ENCODE measurements at regions not wholly inside any gene's neighbourhood (a gene's known extent, or its start where the extent isn't known, plus 50 kb on each side); places are given as distances from the start of the nearest gene placed in this dataset.
A peak's percentile ranks its signal among the peaks of the same experiment; 100 is the strongest.

DNA sequence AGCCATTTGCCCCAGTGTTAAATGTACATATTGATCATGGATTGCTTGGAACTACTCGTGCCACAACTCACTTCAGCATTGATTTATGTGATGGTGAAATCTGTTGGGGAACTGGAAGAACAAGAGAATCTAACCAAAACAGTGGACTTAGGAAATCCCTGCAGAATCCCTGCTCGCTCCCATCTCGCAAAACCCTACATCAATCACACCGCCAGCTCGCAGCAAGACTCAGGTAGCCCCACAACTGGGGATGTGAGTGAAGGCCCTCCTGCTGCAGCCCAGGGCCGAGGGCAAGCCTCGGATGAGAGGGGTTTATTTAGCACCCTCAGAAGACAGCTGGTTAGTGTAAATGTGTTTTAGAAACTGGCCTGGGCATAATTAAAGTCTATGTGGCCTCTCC is 171.6 kb downstream of the ANAPC1 start:
- H3K9ac ChIP-seq (ENCODE audit: low read depth, low read length) = no peak overlapping the region
- ATAC-seq (ENCODE audit: insufficient read depth, low read depth) (no peak), DNase-seq (no peak)
- peak overlapping the region; percentile 4; the same call in 1 of the 2 replicates for H3K27ac ChIP-seq (ENCODE audit: low read length)
- H3K4me1 ChIP-seq (ENCODE audit: insufficient read depth, low read length) = peaks cover 44% of the 10 kb centered on the region
- H2AFZ ChIP-seq (ENCODE audit: low read depth, low read length) = no peak overlapping the region
- no peaks in the 10 kb centered on the region for H4K20me1 ChIP-seq (ENCODE audit: insufficient read depth, low read length)
- no peak overlapping the region for H3K4me2 ChIP-seq (ENCODE audit: insufficient read depth, low read length)
- TF ChIP-seq, protein P1, sequence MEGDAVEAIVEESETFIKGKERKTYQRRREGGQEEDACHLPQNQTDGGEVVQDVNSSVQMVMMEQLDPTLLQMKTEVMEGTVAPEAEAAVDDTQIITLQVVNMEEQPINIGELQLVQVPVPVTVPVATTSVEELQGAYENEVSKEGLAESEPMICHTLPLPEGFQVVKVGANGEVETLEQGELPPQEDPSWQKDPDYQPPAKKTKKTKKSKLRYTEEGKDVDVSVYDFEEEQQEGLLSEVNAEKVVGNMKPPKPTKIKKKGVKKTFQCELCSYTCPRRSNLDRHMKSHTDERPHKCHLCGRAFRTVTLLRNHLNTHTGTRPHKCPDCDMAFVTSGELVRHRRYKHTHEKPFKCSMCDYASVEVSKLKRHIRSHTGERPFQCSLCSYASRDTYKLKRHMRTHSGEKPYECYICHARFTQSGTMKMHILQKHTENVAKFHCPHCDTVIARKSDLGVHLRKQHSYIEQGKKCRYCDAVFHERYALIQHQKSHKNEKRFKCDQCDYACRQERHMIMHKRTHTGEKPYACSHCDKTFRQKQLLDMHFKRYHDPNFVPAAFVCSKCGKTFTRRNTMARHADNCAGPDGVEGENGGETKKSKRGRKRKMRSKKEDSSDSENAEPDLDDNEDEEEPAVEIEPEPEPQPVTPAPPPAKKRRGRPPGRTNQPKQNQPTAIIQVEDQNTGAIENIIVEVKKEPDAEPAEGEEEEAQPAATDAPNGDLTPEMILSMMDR (IDR thresholded peaks at IDR 0.05; ENCODE audit: borderline replicate concordance, extremely low read depth, low read length, poor library complexity, severe bottlenecking) = no peak
- no peak for TF ChIP-seq EZH2 (IDR thresholded peaks at IDR 0.05; ENCODE audit: borderline replicate concordance, low read depth, low read length, severe bottlenecking)
- no peaks in the 10 kb centered on the region for H3K27me3 ChIP-seq (ENCODE audit: insufficient read depth, low read length, poor library complexity)
- no peaks in the 10 kb centered on the region for H3K79me2 ChIP-seq (ENCODE audit: insufficient read depth, low read length)
- H3K9me3 ChIP-seq (ENCODE audit: insufficient read depth, low read length, severe bottlenecking) = peaks cover 6% of the 10 kb centered on the region
- no peaks in the 10 kb centered on the region for H3K36me3 ChIP-seq (ENCODE audit: insufficient read depth, low read length)
- H3K4me3 ChIP-seq (ENCODE audit: low read depth in 1 of 2, low read length in 2 of 2) = no peak overlapping the region

DNA sequence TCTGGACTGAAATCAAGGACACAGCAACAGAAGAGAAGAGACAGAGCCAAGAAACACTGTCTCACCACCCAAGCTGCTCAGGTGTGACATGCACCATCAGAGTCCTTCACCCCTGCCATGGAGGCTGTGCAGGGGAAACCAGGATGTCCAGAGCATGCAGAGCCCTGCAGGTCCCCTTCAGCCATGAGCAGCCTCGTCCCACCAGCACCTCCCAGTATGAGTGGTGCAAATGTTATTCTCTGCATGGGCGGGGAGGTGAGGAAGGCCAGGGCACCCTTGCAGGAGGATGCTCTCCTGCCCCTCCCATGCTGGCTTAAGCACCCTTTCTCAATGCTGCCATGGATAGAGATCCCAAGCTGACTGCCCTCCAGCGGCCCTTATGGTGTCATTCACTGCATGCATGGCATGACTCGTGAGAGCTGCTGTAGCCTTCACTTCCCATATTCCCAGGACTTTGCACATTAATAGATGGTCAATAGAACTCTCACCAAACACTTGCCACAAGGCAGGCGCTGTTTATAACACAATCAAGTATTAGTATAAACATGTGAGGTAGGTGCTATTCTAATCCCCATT is 171.0 kb downstream of the ANAPC1 start:
- no peak overlapping the region for H3K9ac ChIP-seq (ENCODE audit: low read depth, low read length)
- ATAC-seq (ENCODE audit: insufficient read depth, low read depth) (no peak), DNase-seq (no peak)
- no peaks in the 10 kb centered on the region for H3K79me2 ChIP-seq (ENCODE audit: insufficient read depth, low read length)
- H3K4me3 ChIP-seq (ENCODE audit: low read depth in 1 of 2, low read length in 2 of 2) = no peak overlapping the region
- no peak overlapping the region; the same call in 1 of the 2 replicates for H3K27ac ChIP-seq (ENCODE audit: low read length)
- peaks cover 6% of the 10 kb centered on the region for H3K9me3 ChIP-seq (ENCODE audit: insufficient read depth, low read length, severe bottlenecking)
- H4K20me1 ChIP-seq (ENCODE audit: insufficient read depth, low read length) = no peaks in the 10 kb centered on the region
- no peaks in the 10 kb centered on the region for H3K36me3 ChIP-seq (ENCODE audit: insufficient read depth, low read length)
- H2AFZ ChIP-seq (ENCODE audit: low read depth, low read length) = no peak overlapping the region
- no peak overlapping the region for H3K4me2 ChIP-seq (ENCODE audit: insufficient read depth, low read length)
- TF ChIP-seq, protein P1 (IDR thresholded peaks at IDR 0.05; ENCODE audit: borderline replicate concordance, extremely low read depth, low read length, poor library complexity, severe bottlenecking) = no peak
- TF ChIP-seq EZH2 (IDR thresholded peaks at IDR 0.05; ENCODE audit: borderline replicate concordance, low read depth, low read length, severe bottlenecking) = no peak
- no peaks in the 10 kb centered on the region for H3K27me3 ChIP-seq (ENCODE audit: insufficient read depth, low read length, poor library complexity)
- H3K4me1 ChIP-seq (ENCODE audit: insufficient read depth, low read length) = peaks cover 38% of the 10 kb centered on the region

DNA sequence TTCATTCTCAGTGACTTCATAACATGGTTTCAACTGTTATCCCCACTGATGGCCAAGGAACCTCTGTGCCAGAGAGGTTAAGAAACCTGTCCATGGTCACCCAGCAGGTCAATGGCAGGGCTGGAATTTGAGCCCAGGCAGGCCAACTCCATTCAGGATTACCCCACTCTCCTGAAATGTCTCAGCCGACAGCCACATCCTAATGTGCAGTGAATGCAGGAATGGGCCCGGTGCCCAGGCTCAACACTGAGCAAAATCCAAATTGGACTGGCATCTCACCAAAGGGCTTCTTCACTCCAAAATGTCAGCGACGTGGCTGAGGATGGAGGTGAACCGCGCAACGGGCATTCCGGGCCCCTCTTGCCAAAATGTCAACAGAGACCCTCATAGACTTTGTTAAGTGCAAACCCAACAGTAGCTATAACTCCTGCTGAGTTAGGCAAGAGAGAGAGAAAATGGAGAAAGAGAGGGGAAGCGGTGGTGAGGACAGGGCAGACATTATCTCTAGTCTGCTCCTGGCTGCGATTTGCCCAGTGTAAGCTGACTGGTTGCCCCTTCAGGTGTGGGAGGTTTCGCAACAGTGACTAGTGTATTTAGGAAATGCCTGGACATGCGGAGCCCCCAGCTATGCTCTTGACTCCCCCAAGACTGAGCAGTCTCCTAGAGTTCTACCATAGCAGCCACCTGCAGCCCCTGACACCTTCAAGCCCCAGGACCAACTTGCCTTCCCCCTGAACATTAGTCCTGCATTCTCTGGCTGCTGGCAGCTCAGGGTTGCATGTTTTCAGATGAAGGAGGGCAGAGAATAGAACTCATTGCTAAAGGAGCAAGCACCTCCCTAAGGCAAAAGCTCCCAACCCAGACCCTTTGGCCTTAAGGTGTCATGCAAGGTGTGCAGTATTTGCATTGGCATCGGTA is 167.7 kb downstream of the ANAPC1 start:
- ATAC-seq (ENCODE audit: insufficient read depth, low read depth) = no peak

More for the DNA sequence above, 167.7 kb downstream of the ANAPC1 start:
- peaks cover 6% of the 10 kb centered on the region for H3K9me3 ChIP-seq (ENCODE audit: insufficient read depth, low read length, severe bottlenecking)
- H3K27ac ChIP-seq (ENCODE audit: low read length) = peak overlapping the region; percentile 15; the same call in 1 of the 2 replicates
- H2AFZ ChIP-seq (ENCODE audit: low read depth, low read length) = no peak overlapping the region
- H3K36me3 ChIP-seq (ENCODE audit: insufficient read depth, low read length) = no peaks in the 10 kb centered on the region
- no peak for TF ChIP-seq EZH2 (IDR thresholded peaks at IDR 0.05; ENCODE audit: borderline replicate concordance, low read depth, low read length, severe bottlenecking)
- TF ChIP-seq, protein P1 (IDR thresholded peaks at IDR 0.05; ENCODE audit: borderline replicate concordance, extremely low read depth, low read length, poor library complexity, severe bottlenecking) = no peak
- no peak for DNase-seq
- no peak overlapping the region for H3K9ac ChIP-seq (ENCODE audit: low read depth, low read length)
- H4K20me1 ChIP-seq (ENCODE audit: insufficient read depth, low read length) = no peaks in the 10 kb centered on the region
- no peak overlapping the region for H3K4me3 ChIP-seq (ENCODE audit: low read depth in 1 of 2, low read length in 2 of 2)
- no peaks in the 10 kb centered on the region for H3K27me3 ChIP-seq (ENCODE audit: insufficient read depth, low read length, poor library complexity)
- peaks cover 10% of the 10 kb centered on the region for H3K4me1 ChIP-seq (ENCODE audit: insufficient read depth, low read length)
- no peaks in the 10 kb centered on the region for H3K79me2 ChIP-seq (ENCODE audit: insufficient read depth, low read length)
- H3K4me2 ChIP-seq (ENCODE audit: insufficient read depth, low read length) = no peak overlapping the region
